Caco-2 (cell line): ENCODE measurements at regions not wholly inside any gene's neighbourhood (a gene's known extent, or its start where the extent isn't known, plus 50 kb on each side); places are given as distances from the start of the nearest gene placed in this dataset.

ENCODE experiments used
- BruUV-seq: library from RNA; stranded (reverse); fragments of 400-500 nt; replicated peaks from 2 replicates; lab custom pipeline; 2021; lab: Mats Ljungman, UMichigan
- CTCF ChIA-PET: fragments of 300-600 bp; sonication (Branson Sonifier 250); formaldehyde crosslinking; loops from one replicate; lab custom pipeline; 2022; ENCODE audit warnings: antibody characterized with exemption; lab: Charles Lee
- POLR2A ChIA-PET: fragments of 300-600 bp; sonication (Branson Sonifier 250); formaldehyde crosslinking; loops from one replicate; lab custom pipeline; 2022; ENCODE audit warnings: antibody characterized with exemption; lab: Charles Lee
- DNase-seq, 2 experiments: peaks; one replicate each; pipeline versions ENCODE4 v3.0.0 to v3.0.0-alpha.2; 2020 to 2022
- H3K27me3 ChIP-seq: replicated peaks from 2 replicates; pipeline ENCODE4 v1.6.0; 2011; ENCODE audit warnings: low read length; ENCODE audit not compliant: control insufficient read depth, insufficient read depth
- H3K36me3 ChIP-seq: 2 replicates; pipeline ENCODE4 v1.5.1; 2011; ENCODE audit warnings: low read length; ENCODE audit not compliant: control insufficient read depth, insufficient read depth
- H3K4me1 ChIP-seq: fragments of 250-450 bp; sonication (Bioruptor Pico); 2 replicates; pipeline ENCODE4 v1.5.1; 2020; ENCODE audit warnings: mild to moderate bottlenecking
- H3K4me3 ChIP-seq: 2 replicates; pipeline ENCODE4 v1.5.1; 2011; ENCODE audit warnings: low read depth, mild to moderate bottlenecking, control low read depth, low read length
- H3K9me3 ChIP-seq: fragments of 250-450 bp; sonication (Bioruptor Pico); 2 replicates; pipeline ENCODE4 v1.5.1; 2020; ENCODE audit warnings: mild to moderate bottlenecking, moderate library complexity
- H3K27ac Mint-ChIP-seq: one replicate; pipeline ENCODE4 v1.8.0; 2022; ENCODE audit warnings: mixed read lengths; ENCODE audit not compliant: unreplicated experiment
- H3K27me3 Mint-ChIP-seq: one replicate; pipeline ENCODE4 v1.8.0; 2022; ENCODE audit warnings: mixed read lengths; ENCODE audit not compliant: insufficient read depth, unreplicated experiment
- H3K36me3 Mint-ChIP-seq: one replicate; pipeline ENCODE4 v1.8.0; 2022; ENCODE audit warnings: mild to moderate bottlenecking, mixed read lengths; ENCODE audit not compliant: insufficient read depth, unreplicated experiment
- H3K4me1 Mint-ChIP-seq: one replicate; pipeline ENCODE4 v1.8.0; 2022; ENCODE audit warnings: low read depth, mixed read lengths; ENCODE audit not compliant: unreplicated experiment
- H3K4me3 Mint-ChIP-seq: one replicate; pipeline ENCODE4 v1.8.0; 2022; ENCODE audit warnings: mild to moderate bottlenecking, moderate library complexity, mixed read lengths; ENCODE audit not compliant: unreplicated experiment
- H3K9me3 Mint-ChIP-seq: one replicate; pipeline ENCODE4 v1.8.0; 2022; ENCODE audit warnings: mixed read lengths; ENCODE audit not compliant: unreplicated experiment
- CTCF ChIP-seq, 2 experiments: fragments of 200-600 bp in 1 of 2; IDR thresholded peaks; 1 replicate in 1 of 2; 2 replicates in 1 of 2; pipeline versions ENCODE4 v1.5.1 to v1.8.0; 2011 to 2022; ENCODE audit warnings: antibody characterized with exemption in 1 of 2, control low read depth in 1 of 2, inconsistent platforms in 1 of 2, low read depth in 1 of 2, low read length in 1 of 2, mild to moderate bottlenecking in 1 of 2, moderate library complexity in 1 of 2; ENCODE audit not compliant: insufficient read depth in 1 of 2, severe bottlenecking in 1 of 2, unreplicated experiment in 1 of 2
- intact Hi-C: fragments of 100-400 bp; cut with micrococcal nuclease; formaldehyde crosslinking; loops from one replicate; pipeline ENCODE4 v1.10.0; 2022; ENCODE audit not compliant: unreplicated experiment

- Mint-ChIP-seq H3K4me1 (peaks cover 7% of the 10 kb centered on the region), H3K4me3 (no peak overlapping the region), H3K27ac (no peak overlapping the region), H3K9me3 (no peaks in the 10 kb centered on the region), H3K36me3 (no peaks in the 10 kb centered on the region), H3K27me3 (no peaks in the 10 kb centered on the region)
- POLR2A ChIA-PET, result no interaction called here
- no peak for TF ChIP-seq CTCF (IDR thresholded peaks at IDR 0.05; ENCODE audit: insufficient read depth in 1 of 2, low read depth in 1 of 2, low read length in 1 of 2, severe bottlenecking in 1 of 2, unreplicated experiment in 1 of 2)
- no peak for DNase-seq
- no TSS peak for BruUV-seq
- Histone ChIP-seq H3K27me3 (no peaks in the 10 kb centered on the region), H3K36me3 (no peaks in the 10 kb centered on the region), H3K4me1 (peaks cover 10% of the 10 kb centered on the region; the same call in 1 of the 2 replicates), H3K9me3 (no peaks in the 10 kb centered on the region), H3K4me3 (no peak overlapping the region)
- CTCF ChIA-PET, result no interaction called here
- intact Hi-C loops, result no loop called here
Observed at GRCh38 chr6:112409311-112409710, 62.2 kb downstream of the RFPL4B start.

GRCh38 chr6:112413780-112414179 lies 66.7 kb downstream of the RFPL4B start:
- intact Hi-C loops, result loop anchor here (1.0 kb wide), 1 partner anchor 147 kb away; no protein-coding TSS in a partner anchor
- H3K36me3 ChIP-seq, result no peaks in the 10 kb centered on the region
- no peak overlapping the region for H3K4me3 ChIP-seq
- CTCF ChIA-PET, result interaction anchor here (0.6 kb wide), 1 partner anchor 26 kb away, joined by 3 read pairs; no protein-coding TSS in a partner anchor
- no peak overlapping the region for H3K27ac Mint-ChIP-seq
- POLR2A ChIA-PET, result no interaction called here
- no peaks in the 10 kb centered on the region for H3K9me3 ChIP-seq
- H3K4me1 ChIP-seq, result peaks cover 11% of the 10 kb centered on the region; the same call in 1 of the 2 replicates
- no peak overlapping the region for H3K4me3 Mint-ChIP-seq
- peaks cover 7% of the 10 kb centered on the region for H3K4me1 Mint-ChIP-seq
- TF ChIP-seq CTCF (IDR thresholded peaks at IDR 0.05; ENCODE audit: insufficient read depth in 1 of 2, low read depth in 1 of 2, low read length in 1 of 2, severe bottlenecking in 1 of 2, unreplicated experiment in 1 of 2), result no peak
- no peaks in the 10 kb centered on the region for H3K36me3 Mint-ChIP-seq
- BruUV-seq, result no TSS peak
- H3K9me3 Mint-ChIP-seq, result no peaks in the 10 kb centered on the region
- no peaks in the 10 kb centered on the region for H3K27me3 Mint-ChIP-seq
- H3K27me3 ChIP-seq, result no peaks in the 10 kb centered on the region
- peak; percentile 10 to 36 for DNase-seq

DNA sequence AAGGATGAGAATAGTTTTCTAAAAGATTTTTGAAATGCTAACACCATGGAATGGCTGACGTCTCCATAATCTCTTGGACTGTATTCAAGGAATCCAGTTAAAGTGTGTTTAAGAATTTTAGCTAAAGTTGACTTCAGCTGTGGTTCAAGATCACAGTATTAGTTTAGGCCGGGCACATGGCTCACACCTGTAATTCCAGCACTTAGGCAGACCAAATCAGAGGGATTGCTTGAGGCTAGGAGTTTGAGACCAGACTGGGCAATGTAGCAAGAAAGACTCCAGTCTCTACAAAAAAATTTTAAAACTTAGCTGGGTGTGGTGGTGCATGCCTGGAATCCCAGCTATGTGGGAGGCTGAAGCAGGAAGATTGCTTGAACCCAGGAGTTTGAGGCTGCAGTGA lies 68.2 kb downstream of the RFPL4B start:
- H3K36me3 Mint-ChIP-seq, result no peaks in the 10 kb centered on the region
- H3K4me3 Mint-ChIP-seq, result no peak overlapping the region
- TF ChIP-seq CTCF (IDR thresholded peaks at IDR 0.05; ENCODE audit: insufficient read depth in 1 of 2, low read depth in 1 of 2, low read length in 1 of 2, severe bottlenecking in 1 of 2, unreplicated experiment in 1 of 2), result no peak
- intact Hi-C loops, result no loop called here
- ChIA-PET POLR2A (no interaction called here), CTCF (no interaction called here)
- BruUV-seq, result no TSS peak
- peaks cover under 1% of the 10 kb centered on the region for H3K9me3 Mint-ChIP-seq
- Histone ChIP-seq H3K27me3 (no peaks in the 10 kb centered on the region), H3K4me3 (no peak overlapping the region), H3K4me1 (peaks cover 11% of the 10 kb centered on the region; the same call in 1 of the 2 replicates), H3K9me3 (no peaks in the 10 kb centered on the region), H3K36me3 (no peaks in the 10 kb centered on the region)
- H3K27ac Mint-ChIP-seq, result no peak overlapping the region
- DNase-seq, result no peak
- peaks cover 7% of the 10 kb centered on the region for H3K4me1 Mint-ChIP-seq
- no peaks in the 10 kb centered on the region for H3K27me3 Mint-ChIP-seq
